ENCODE measurements at regions not wholly inside any gene's neighbourhood (a gene's known extent, or its start where the extent isn't known, plus 50 kb on each side); places are given as distances from the start of the nearest gene placed in this dataset.

DNA sequence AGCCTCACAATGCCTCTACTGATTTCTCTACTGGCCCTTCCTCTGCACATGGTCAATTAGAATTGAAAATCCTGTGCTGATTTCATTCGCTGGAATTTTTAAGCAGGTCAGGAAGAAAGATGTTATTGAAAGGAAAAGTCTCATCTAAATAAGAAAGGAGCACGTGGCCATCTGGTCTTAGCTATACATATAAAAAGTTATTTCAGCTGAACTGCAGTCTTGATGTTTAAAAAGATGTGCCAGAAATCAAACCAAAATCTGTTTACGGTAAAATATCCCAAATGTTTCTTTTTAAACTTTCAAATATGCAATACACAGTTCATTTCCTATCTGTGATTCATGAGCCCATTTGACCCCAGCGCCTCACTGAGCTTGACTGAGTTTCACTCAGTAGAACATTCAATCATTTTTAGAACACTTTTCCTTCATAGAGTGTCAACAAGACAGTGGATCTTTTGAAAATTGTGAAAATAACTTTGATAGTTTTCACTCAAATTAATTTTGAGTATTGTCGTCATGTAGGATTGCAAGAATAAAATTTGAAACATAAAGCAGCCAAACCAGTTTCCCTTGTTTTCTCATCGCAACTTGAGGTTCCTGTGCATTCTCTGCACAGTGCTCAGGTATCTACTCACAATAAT is 293.6 kb downstream of the PTPRC start:
- TF ChIP-seq, protein P1, sequence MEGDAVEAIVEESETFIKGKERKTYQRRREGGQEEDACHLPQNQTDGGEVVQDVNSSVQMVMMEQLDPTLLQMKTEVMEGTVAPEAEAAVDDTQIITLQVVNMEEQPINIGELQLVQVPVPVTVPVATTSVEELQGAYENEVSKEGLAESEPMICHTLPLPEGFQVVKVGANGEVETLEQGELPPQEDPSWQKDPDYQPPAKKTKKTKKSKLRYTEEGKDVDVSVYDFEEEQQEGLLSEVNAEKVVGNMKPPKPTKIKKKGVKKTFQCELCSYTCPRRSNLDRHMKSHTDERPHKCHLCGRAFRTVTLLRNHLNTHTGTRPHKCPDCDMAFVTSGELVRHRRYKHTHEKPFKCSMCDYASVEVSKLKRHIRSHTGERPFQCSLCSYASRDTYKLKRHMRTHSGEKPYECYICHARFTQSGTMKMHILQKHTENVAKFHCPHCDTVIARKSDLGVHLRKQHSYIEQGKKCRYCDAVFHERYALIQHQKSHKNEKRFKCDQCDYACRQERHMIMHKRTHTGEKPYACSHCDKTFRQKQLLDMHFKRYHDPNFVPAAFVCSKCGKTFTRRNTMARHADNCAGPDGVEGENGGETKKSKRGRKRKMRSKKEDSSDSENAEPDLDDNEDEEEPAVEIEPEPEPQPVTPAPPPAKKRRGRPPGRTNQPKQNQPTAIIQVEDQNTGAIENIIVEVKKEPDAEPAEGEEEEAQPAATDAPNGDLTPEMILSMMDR (conservative IDR thresholded peaks at IDR 0.05) = no peak
- no peak overlapping the region for H3K27ac ChIP-seq

DNA sequence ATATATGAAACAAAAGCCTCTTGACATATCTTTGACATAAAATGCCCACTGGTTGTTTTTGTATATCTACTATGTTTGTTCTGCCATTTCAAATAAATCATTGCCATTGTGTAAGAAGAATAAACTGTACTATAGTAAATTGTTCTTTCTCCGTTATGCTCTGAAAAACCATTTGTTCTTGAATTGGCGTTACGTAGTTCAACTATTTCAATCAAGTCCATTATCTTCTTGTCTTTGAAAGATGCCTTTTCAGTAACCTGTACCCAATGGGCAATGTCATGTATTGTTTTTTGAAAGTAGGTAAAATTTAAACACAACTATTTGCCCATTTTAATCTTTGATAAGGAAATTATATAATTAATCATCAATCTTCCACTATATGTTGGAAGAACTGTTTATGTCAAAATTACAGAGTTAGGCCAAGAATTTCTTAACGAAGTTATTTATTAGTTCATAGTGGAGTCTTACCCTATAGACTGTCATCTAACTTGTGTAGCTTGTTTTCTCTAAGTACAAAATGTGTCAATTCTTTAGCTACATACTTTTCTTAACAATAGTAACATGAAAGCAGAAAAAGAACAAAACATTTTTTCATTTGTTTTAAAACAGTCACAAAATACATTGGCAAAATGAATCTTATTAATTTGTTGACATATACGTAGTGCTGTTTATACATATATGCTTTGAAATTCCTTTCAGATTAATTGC is 294.8 kb downstream of the PTPRC start:
- H3K27ac ChIP-seq = no peak overlapping the region
- TF ChIP-seq, protein P1 (conservative IDR thresholded peaks at IDR 0.05) = no peak

DNA sequence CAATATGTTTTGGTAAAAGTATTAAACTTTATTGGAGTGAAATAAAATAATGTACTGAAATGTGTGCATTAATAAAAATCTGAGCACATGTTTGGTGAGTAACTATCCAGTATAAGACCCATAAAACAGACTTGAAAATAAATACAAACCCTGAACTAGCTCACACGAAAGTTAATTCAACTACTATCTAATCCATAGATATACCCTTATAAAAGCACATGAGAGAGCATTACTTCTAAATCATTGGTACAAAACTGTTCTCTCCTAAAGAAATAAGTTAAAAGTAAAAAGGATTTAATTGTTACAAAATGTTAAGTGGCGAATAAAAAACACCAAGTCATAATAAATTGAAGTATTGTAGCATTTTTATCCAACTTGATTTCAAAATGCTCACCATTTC is 295.6 kb downstream of the PTPRC start:
- TF ChIP-seq, protein P1 (conservative IDR thresholded peaks at IDR 0.05) = no peak
- no peak overlapping the region for H3K27ac ChIP-seq

- no peak overlapping the region for H3K27ac ChIP-seq
Observed at GRCh38 chr1:198934901-198935305, 296.1 kb downstream of the PTPRC start.

DNA sequence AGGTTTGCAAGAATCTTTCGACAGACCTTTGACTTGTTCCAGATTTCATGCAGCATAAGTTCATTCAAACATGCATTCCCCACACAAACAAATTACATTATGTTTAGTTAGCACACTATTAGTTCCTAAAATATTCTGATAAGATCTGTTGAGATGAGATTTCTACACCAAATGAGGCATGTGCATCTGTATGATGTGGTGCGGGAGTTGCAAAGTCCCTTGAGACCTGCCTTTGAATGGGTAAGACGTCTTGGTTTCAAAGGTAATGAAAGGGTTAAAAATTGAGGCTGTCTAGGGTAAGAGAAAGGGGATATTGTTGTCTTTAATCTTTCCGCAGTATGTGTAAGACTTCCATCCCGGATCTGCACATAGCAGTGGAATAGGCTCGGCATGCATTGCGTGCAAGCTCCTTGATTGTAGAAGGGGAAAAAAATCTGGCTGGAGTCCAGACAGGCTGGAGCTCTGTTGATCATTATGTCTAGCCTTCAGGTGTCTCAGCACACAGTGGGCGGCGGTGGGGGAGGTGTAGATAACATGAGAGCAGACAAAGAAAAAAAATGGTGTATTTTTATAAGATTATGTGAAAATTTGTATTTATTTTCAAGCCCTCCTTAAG is 296.6 kb downstream of the PTPRC start:
- TF ChIP-seq, protein P1 (conservative IDR thresholded peaks at IDR 0.05) = no peak
- H3K27ac ChIP-seq = no peak overlapping the region

More at GRCh38 chr1:198934901-198935305, 296.1 kb downstream of the PTPRC start:
- TF ChIP-seq, protein P1 (conservative IDR thresholded peaks at IDR 0.05) = no peak

DNA sequence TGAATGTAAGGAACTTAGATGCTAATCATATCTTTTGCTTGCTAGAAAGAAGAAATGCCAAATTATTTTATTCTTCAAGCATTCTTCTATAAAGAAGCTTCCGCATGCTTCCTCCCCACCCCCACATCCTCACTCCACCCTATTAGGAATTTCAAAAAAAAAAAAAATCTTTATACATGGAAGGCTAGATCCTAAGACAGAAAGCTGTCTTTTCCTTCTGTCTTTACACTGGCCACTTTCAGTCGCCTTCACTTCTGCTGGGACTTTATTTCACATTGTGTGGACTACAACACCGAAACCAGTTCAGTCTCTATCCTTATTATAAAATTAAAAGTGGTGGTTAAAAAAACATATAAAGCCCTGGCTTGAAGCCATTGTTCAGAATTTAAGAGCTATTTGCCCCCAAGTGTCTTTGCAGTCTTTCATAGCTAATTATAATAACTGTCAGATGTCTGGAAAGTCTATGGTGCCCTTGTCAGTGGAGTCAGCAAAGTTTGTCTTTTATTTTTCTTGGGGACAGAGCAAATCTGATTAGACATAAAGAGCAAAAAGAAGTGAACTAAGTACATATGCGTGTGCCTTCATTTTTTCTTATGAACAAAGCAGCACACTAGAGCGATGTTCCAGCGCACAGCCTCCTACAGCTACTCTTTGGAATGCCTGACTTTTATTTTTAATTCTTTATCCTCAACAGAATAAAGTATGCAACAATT is 297.7 kb downstream of the PTPRC start:
- TF ChIP-seq, protein P1 (conservative IDR thresholded peaks at IDR 0.05) = no peak
- no peak overlapping the region for H3K27ac ChIP-seq

Measured in VCaP (cell line).